SK-N-SH (cell line): ENCODE measurements at regions not wholly inside any gene's neighbourhood (a gene's known extent, or its start where the extent isn't known, plus 50 kb on each side); places are given as distances from the start of the nearest gene placed in this dataset.

Experiments used
- FOXM1 ChIP-seq: IDR thresholded peaks from 2 replicates; pipeline ENCODE4 v1.4.0; 2012; ENCODE audit warnings: low read depth, mild to moderate bottlenecking
- GABPA ChIP-seq: IDR thresholded peaks from 2 replicates; pipeline ENCODE4 v1.4.0; 2012; ENCODE audit warnings: low read depth, mild to moderate bottlenecking
- SMC3 ChIP-seq: IDR thresholded peaks from 2 replicates; pipeline ENCODE4 v1.6.1; 2012; ENCODE audit warnings: low read depth, low read length, improper control_type of control experiment
- TF ChIP-seq, protein P1 (sequence below): fragments of 200-600 bp; sonication (generic); IDR thresholded peaks from 2 replicates; pipeline ENCODE4 v1.6.1; 2017; ENCODE audit warnings: antibody characterized with exemption, mild to moderate bottlenecking, moderate library complexity

- TF ChIP-seq, protein P1, sequence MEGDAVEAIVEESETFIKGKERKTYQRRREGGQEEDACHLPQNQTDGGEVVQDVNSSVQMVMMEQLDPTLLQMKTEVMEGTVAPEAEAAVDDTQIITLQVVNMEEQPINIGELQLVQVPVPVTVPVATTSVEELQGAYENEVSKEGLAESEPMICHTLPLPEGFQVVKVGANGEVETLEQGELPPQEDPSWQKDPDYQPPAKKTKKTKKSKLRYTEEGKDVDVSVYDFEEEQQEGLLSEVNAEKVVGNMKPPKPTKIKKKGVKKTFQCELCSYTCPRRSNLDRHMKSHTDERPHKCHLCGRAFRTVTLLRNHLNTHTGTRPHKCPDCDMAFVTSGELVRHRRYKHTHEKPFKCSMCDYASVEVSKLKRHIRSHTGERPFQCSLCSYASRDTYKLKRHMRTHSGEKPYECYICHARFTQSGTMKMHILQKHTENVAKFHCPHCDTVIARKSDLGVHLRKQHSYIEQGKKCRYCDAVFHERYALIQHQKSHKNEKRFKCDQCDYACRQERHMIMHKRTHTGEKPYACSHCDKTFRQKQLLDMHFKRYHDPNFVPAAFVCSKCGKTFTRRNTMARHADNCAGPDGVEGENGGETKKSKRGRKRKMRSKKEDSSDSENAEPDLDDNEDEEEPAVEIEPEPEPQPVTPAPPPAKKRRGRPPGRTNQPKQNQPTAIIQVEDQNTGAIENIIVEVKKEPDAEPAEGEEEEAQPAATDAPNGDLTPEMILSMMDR, result no peak
- TF ChIP-seq SMC3 (no peak), GABPA (no peak), FOXM1 (no peak)
Measured at GRCh38 chr2:108115868-108116267, 123.9 kb upstream of the SULT1C3 start.
